Progenitor cell of endocrine pancreas (in vitro differentiated cells): ENCODE measurements at regions not wholly inside any gene's neighbourhood (a gene's known extent, or its start where the extent isn't known, plus 50 kb on each side); places are given as distances from the start of the nearest gene placed in this dataset.

Source experiments
- DNase-seq: peaks from one replicate; pipeline ENCODE4 v3.0.0; 2021; ENCODE audit warnings: low spot score; ENCODE audit not compliant: unreplicated experiment
- H3K27ac Mint-ChIP-seq: 2 replicates; pipeline ENCODE4 v1.8.0; 2021; ENCODE audit warnings: mild to moderate bottlenecking, moderate library complexity, mixed read lengths
- H3K27me3 Mint-ChIP-seq: 2 replicates; pipeline ENCODE4 v1.8.0; 2021; ENCODE audit warnings: mixed read lengths
- H3K36me3 Mint-ChIP-seq: 2 replicates; pipeline ENCODE4 v1.8.0; 2022; ENCODE audit warnings: mixed read lengths; ENCODE audit not compliant: insufficient read depth
- H3K4me1 Mint-ChIP-seq: 2 replicates; pipeline ENCODE4 v1.8.0; 2021; ENCODE audit warnings: low read depth, mixed read lengths
- H3K4me3 Mint-ChIP-seq: 2 replicates; pipeline ENCODE4 v1.8.0; 2021; ENCODE audit warnings: low read depth, mild to moderate bottlenecking, moderate library complexity, mixed read lengths
- H3K9me3 Mint-ChIP-seq: 2 replicates; pipeline ENCODE4 v1.8.0; 2021; ENCODE audit warnings: low read depth, mixed read lengths
- TF ChIP-seq, protein P1 (sequence below): fragments of 200-600 bp; sonication (generic); IDR thresholded peaks from one replicate; pipeline ENCODE4 v1.5.0; 2021; ENCODE audit warnings: antibody characterized with exemption, mild to moderate bottlenecking; ENCODE audit not compliant: unreplicated experiment

DNA sequence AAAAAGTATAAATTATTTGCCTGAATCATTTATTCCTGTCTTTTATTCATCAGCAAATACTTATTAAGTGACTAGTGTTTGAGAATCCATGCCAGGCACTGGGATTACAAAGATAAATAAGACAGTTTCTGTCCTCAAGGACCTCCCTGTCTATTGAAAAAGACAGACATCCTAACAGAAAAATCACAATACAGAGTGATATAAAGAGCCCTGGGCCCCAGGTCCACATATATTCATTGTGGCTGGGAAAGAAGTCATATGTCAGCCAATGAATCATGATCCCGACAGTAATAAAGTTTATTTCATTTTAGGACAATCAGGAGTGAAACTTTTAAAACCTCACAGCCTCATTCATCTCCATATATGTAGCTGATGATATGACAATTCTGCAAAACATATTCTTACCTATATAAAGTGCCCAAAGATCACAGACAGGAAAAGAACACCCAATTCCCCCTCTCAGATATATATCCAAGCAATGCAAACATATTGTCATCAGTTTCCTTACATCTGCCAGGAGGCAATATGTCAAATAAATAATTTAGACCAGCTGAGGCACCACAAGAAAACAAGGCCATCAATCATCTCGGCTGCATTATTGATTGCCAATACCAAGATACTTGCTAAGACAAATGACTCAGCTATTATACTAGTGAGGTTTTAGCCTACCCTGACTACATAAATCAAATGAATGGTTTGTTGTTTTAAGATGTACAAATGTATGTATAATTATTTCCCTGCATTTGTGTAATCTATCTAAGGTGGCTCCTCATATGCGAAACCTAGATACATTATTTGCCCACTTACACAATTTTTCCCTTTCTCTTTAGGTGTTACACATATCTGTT lies 590.9 kb upstream of the API5 start:
- TF ChIP-seq, protein P1, sequence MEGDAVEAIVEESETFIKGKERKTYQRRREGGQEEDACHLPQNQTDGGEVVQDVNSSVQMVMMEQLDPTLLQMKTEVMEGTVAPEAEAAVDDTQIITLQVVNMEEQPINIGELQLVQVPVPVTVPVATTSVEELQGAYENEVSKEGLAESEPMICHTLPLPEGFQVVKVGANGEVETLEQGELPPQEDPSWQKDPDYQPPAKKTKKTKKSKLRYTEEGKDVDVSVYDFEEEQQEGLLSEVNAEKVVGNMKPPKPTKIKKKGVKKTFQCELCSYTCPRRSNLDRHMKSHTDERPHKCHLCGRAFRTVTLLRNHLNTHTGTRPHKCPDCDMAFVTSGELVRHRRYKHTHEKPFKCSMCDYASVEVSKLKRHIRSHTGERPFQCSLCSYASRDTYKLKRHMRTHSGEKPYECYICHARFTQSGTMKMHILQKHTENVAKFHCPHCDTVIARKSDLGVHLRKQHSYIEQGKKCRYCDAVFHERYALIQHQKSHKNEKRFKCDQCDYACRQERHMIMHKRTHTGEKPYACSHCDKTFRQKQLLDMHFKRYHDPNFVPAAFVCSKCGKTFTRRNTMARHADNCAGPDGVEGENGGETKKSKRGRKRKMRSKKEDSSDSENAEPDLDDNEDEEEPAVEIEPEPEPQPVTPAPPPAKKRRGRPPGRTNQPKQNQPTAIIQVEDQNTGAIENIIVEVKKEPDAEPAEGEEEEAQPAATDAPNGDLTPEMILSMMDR, result no peak
- no peak overlapping the region for H3K27ac Mint-ChIP-seq
- peaks cover 2% of the 10 kb centered on the region for H3K4me1 Mint-ChIP-seq
- peaks cover 22% of the 10 kb centered on the region for H3K9me3 Mint-ChIP-seq
- no peaks in the 10 kb centered on the region for H3K27me3 Mint-ChIP-seq
- H3K4me3 Mint-ChIP-seq, result no peak overlapping the region
- H3K36me3 Mint-ChIP-seq, result no peaks in the 10 kb centered on the region
- no peak for DNase-seq

DNA sequence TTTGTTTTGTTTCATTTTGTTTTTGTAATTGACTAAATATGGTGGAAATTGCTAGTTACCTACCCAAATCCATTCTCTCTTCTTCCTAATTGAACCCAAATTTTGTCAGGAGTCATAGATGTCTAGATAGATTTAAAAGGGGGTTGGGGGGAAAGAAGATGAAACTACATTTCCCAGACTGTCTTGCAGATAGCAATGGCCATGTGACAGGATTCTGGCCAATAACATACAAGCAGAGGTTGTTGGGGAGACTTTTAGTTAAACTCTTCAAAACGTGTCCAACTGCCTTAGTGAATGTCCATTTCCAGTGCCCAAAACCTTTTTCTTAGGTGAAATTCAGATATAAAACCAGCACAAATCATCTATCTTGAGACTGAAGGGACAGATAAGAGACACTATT lies 583.9 kb upstream of the API5 start:
- no peak for DNase-seq
- no peak overlapping the region for H3K27ac Mint-ChIP-seq
- no peaks in the 10 kb centered on the region for H3K27me3 Mint-ChIP-seq
- H3K9me3 Mint-ChIP-seq, result peaks cover 14% of the 10 kb centered on the region
- no peaks in the 10 kb centered on the region for H3K4me1 Mint-ChIP-seq
- TF ChIP-seq, protein P1, result no peak
- H3K4me3 Mint-ChIP-seq, result no peak overlapping the region
- H3K36me3 Mint-ChIP-seq, result no peaks in the 10 kb centered on the region

DNA sequence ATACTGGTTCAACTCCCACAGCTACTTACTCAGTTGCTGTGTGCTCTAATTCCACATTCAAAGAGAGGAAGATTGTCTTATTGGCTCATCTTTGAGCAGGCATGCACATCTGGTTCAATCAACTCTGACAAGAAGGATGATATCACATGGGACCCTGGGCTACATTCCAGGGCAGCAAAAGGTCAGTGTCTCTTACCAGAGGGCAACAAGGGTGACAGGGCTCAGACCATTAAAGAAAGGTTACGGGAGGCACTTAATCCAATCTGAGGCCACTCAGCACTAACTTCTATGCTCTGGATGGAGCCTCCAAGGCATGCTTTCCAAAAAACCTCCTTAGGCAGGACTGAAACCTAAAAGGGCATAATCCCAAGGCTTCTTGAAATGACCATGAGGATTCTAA lies 549.4 kb upstream of the API5 start:
- H3K27ac Mint-ChIP-seq, result no peak overlapping the region

DNA sequence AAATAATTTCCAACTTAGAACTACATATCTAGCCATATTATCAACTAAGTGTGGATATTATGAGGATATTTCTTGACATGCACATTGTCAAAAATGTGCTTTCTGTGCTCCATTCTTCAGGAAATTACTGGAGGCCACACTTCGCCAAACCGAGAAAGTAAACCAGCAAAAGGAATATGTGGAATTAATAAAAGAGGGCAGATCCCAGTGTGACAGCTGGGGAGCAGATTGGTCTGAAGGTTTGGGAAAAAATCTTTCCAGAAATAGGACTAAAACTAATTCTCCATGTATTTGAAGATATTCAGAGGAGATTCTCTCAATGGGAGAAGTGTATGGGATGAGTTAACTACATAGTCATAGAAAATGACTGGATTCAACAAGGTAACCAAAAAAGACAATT lies 546.9 kb upstream of the API5 start:
- H3K4me1 Mint-ChIP-seq, result peaks cover 10% of the 10 kb centered on the region
- no peak for DNase-seq
- no peak overlapping the region for H3K27ac Mint-ChIP-seq
- no peaks in the 10 kb centered on the region for H3K36me3 Mint-ChIP-seq
- TF ChIP-seq, protein P1, result no peak
- no peaks in the 10 kb centered on the region for H3K9me3 Mint-ChIP-seq
- no peak overlapping the region for H3K4me3 Mint-ChIP-seq
- no peaks in the 10 kb centered on the region for H3K27me3 Mint-ChIP-seq

More for the DNA sequence above, 549.4 kb upstream of the API5 start:
- H3K4me3 Mint-ChIP-seq, result no peak overlapping the region
- no peaks in the 10 kb centered on the region for H3K36me3 Mint-ChIP-seq
- TF ChIP-seq, protein P1, result no peak
- H3K4me1 Mint-ChIP-seq, result peaks cover 10% of the 10 kb centered on the region
- DNase-seq, result no peak
- peaks cover 3% of the 10 kb centered on the region for H3K9me3 Mint-ChIP-seq
- H3K27me3 Mint-ChIP-seq, result no peaks in the 10 kb centered on the region

DNA sequence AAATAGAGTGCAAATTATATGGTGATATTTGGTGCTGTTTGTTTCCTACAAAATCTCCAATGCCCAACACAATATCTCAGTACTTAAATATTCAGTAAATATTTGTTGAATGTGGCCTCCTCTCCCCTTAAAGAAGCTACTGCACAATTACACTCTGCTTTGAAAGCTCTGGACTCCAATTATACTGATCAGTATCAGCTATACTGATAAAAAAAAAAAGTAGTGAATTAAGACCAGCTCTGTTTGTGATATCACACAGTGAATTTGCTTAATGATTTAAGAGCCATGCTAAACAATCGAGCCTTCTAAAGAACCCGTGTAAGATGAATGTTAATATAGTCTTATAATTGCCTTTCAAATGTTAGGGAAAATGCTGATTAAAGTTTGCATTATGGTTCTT lies 543.2 kb upstream of the API5 start:
- Mint-ChIP-seq H3K4me3 (no peak overlapping the region), H3K9me3 (peaks cover 3% of the 10 kb centered on the region), H3K27me3 (no peaks in the 10 kb centered on the region), H3K4me1 (peaks cover 14% of the 10 kb centered on the region), H3K27ac (no peak overlapping the region), H3K36me3 (no peaks in the 10 kb centered on the region)
- TF ChIP-seq, protein P1, result no peak
- no peak for DNase-seq
